Erythroblast (primary cell): ENCODE measurements at regions not wholly inside any gene's neighbourhood (a gene's known extent, or its start where the extent isn't known, plus 50 kb on each side); places are given as distances from the start of the nearest gene placed in this dataset.

Experiments used
- GATA1 ChIP-seq: IDR thresholded peaks from 2 replicates; pipeline ENCODE4 v1.6.1; 2011; ENCODE audit warnings: low read depth, mild to moderate bottlenecking, control low read depth, low read length, moderate library complexity
- POLR2A ChIP-seq: IDR thresholded peaks from 2 replicates; pipeline ENCODE4 v1.6.1; 2011; ENCODE audit warnings: mild to moderate bottlenecking, low read length

GRCh38 chr11:11039208-11039965 lies 181.5 kb upstream of the ZBED5 start:
- no peak for TF ChIP-seq POLR2A
- TF ChIP-seq GATA1 = no peak
